ENCODE measurements at regions not wholly inside any gene's neighbourhood (a gene's known extent, or its start where the extent isn't known, plus 50 kb on each side); places are given as distances from the start of the nearest gene placed in this dataset.

DNA sequence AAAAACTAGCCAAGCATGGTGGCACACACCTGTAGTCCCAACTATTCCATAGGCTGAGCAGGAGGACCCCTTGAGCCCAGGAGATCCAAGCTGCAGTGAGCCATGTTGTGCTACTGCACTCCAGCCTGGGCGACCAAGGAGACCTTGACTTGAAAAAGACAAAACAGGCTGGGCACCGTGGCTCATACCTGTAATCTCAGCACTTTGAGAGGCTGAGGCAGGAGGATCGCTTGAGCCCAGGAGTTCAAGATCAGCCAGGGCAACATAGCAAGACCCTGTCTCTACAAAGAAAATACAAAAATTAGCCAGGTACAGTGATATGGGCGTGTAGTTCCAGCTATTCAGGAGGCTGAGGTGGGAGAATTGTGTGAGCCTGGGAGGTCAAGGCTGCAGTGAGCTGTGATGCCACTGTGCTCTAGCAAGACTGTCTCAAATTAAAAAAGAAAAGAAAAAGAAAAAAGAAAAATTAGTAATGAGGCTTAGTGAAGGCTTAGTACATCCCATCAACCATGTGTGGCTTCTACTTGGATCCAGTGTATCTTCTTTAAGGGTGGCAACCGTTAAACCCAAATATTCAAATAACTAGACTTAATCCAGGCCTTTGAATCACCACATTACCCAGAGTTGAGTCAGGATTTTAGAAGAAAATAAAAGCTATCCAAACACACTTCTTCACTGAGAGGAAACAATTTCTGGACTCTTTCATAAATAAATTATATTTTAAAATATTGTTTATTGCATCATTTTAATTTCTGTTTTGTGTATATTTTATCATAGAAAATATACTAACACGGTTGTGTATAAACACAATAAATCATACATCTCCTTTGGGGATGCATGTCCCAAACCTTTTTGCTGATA lies 74.3 kb upstream of the RAB4A start:
- DNase-seq: no peak

DNA sequence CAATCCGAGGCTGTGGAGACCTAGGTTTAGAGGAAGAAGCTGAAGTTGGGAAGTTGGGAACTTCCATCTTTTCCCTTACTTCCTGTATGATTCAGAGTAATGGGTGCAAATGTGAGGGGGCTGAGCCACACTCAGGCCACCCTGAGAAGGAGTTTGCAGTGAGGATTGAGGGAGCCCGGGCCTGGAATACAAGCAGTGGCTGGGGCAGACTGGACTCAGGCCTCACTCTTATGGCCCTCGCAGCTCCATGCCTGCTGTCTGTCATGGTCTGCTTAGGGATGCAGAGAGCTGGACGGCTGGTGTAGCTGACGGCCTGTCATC lies 73.7 kb upstream of the RAB4A start:
- no peak for DNase-seq

DNA sequence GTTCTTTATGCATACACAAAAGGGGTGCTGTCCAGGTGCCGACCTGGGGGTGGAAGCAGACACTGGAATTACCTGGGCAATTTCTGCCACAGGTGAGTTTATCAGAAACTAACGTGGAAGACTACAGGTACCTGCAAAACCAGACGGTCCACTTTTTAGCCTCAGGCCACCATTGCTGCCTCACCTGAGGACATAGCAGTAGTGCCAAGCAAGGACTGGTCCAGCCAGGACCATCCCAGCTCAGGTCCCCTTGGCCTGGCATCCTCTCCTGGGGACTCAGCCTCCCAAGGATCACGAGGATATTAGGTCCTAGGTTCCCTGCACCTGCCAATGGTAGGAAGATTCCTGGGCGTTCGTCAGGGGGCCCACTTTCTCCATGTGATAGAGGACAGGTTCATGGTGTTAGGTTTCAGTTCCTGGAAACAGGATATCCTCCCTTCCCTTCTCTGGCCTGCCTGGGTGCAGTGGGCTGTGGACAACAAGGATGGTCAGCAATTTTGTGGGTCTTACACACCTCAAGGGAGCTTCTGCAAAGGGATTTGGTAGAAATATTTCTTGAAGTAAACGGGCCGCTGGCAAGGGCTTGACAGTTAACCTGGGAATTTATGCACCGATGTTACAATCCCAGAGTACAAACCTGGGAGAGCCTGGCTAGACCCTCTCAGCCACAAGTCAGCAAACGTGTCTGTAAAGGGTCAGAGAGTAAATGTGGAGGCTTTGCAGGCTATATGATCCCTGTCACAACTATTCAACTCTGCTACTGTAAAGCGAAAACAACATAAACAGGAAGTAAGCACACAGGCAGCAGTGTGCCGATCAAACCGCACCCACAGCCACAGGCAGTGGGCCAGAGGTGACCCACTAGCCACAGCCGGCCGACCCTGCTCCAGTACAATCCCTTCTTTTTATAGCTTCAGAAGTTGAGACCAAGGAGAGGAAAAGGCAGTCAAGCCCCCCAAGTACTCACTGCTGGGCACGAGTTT lies 71.4 kb upstream of the RAB4A start:
- no peak for DNase-seq

DNA sequence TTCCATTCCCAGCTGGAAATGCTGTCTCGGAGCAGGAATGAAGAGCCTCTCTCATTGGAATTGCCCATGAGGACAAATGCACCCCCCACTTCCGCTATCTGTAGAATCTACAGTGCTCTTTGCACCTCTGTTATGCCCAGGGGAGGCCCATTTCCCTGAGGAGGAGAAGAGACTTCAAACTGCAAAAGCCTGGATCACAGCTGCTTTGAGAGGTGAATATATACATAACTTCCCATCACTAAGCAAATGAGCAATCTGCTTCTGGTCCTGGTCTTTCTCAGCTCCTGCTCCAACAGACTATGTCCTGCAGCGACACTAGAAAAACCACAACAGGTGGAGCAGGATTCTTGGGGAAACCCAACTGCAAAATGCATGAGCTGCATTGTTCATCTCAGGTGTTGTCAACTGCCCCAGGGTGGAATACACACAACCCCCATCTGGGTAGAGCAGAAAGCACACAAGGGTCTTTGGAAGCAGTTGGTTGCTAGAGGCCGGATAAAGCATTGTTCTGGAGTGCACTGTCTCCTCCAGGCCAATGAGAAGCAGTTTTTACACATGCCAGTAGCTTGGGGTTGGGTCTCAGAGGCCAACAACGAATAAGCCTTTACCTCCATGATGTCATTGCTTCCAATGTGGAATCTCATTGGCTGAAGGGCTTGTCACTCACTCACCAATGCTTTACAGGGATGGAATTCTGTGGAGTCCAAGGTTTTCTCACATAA lies 67.7 kb upstream of the RAB4A start:
- DNase-seq: no peak

DNA sequence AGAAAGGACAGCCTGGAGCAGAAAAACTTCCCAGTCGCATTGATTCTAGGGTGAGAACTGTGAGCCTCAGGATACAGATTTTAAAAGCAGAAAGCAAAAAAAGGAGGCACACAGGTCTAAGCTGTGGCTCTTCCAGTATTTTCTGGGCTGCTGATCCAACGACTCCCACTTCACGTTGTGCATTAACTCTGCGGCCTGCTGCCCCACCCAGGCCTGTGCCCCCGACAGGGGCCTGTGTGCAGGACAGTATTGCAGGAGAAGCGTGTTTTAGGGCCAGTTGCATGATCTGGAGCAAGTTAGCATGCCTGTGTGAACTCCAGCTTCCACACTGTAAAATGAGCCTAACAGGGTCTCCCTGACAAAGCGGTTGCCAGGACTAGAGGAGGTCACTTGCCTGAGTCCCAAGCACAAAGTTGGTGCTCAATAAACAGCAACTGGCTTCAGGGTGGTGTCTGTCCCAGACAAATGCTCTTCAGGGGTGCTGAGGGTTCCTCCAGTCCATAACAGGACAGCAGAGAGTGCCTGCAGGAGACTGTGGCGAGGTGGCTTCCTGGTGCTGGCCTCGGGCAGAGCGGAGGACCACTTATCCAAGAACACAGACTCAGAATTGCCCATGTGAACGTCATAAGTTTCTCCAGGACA lies 66.8 kb upstream of the RAB4A start:
- no peak for DNase-seq

DNA sequence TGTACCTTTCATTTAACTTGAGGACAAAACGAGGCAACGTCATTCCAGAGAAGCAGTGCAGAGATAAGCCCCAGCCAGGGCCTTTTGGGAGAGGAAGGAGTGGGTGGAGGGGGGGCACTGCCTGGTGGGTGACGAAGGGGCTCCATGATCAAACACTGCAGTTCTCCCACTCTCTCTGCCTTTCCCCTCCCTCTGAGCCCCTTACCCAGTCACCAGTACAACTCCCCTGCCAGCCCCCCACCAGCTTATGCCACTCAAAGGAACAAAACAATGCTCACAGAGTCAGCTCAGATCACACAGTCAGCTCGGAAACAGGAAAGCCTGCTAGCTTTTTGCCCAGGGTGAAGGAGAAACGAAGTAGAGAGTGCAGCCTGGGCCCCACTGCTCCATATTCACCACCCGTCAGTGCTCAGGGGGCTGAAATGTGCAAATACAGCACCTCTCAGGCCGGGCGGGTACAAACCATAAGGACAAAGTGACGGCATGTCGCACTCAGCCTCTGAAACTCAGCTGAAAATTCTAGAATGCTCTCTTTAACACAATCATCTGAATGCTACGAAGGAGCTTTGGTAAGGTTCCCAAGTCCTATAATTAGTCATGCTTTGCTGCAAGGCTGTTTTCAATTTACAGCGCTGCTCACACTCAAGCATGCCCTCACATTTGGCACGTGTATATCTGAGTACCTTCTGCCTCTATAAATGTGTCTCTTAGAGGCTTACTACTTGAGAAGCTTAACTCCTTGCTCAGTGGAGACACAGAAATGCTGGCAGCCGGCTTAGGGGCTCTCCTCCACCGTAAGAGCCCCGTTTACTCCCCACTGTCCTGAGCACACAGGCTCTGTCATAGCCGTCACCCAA lies 65.8 kb upstream of the RAB4A start:
- no peak for DNase-seq

DNA sequence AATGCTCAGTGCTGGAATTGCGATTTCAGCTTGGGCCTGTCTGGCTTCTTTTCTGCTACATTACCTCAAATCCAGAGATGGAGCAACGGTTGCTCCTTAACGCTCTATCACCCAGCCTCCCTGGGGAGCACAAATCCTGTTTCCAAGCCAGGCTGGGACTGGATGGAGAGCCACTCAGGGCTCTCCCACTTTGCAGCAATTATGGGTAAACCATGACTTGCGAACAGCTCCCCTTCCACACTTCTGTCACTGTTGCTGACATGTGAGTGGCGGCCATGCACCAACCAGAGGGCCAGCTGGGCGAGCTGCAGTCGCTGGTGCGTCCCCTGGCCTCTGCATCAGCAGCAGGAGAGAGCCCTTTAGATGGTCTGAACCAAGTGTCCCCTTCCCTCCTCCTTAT lies 65.1 kb upstream of the RAB4A start:
- DNase-seq: no peak

DNA sequence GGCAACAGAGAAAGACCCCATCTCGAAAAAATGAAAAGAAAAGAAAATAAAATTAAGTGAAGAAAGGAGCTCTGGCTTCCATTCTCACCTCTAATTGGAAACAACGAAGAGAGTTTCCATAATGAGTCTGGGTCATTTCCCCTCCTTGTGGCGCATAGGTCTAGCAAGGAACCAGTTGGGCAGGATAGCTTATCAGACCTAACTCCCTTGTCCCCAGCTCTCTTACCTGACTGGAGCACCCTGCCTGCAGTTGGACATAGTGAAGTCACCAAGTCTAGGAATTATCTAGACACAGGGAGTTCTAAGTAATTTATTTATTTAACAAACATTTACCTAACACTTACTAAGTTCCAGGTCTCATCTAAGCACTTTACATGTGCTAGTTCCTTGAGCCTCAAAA lies 63.0 kb upstream of the RAB4A start:
- no peak for DNase-seq

DNA sequence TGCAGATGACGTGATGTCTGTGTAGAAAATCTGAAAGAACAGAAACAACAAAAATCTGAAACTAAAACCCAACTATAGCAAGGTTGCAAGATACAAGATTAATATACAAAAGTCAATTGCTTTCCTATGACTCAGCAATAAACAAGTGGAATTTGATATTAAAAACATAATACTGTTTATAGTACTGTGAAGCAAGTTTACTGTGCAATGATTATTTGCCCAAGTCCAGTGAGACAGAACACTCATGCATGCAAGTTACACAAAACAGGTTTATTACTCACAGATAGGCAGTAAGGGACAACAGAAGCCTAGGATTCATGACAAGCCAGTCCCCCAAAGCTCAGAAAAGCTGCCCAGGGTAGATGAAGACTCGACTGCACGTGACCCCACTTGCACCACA lies 62.4 kb upstream of the RAB4A start:
- DNase-seq: no peak

DNA sequence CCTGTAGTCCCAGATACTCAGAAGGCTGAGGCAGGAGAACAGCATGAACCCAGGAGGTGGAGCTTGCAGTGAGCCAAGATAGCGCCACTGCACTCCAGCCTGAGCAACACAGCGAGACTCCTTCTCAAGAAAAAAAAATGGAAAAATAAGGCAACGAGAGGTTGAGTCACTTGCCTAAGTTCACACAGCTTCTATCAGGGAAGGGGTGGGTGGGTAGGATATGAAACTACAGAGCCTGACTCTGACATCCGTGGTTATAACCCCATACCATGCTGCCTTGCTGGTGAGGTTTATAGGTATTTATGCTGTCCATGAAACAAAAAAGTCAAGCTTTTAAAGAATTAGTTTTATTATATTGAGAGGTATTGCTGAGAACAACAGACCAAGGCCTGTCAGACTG lies 61.5 kb upstream of the RAB4A start:
- no peak for DNase-seq

DNA sequence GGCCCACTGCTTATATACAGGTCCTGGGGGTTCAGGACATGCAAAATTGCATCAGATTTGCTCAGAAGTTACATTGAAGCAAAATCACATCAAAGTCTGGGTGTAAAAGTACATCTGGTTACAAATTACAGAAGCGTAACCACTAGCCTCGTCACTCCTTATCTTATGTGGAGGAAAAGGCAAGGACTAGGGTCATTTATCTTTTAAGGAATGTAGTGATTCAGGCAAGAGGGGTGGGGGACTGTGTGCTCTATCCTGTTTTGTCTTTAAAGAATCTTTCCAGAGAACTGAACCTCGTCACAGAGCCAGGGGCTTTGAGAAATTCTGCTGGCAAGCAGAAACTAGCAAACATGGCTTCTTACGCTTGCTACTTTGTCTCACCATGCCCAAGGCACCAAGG lies 61.1 kb upstream of the RAB4A start:
- DNase-seq: no peak

DNA sequence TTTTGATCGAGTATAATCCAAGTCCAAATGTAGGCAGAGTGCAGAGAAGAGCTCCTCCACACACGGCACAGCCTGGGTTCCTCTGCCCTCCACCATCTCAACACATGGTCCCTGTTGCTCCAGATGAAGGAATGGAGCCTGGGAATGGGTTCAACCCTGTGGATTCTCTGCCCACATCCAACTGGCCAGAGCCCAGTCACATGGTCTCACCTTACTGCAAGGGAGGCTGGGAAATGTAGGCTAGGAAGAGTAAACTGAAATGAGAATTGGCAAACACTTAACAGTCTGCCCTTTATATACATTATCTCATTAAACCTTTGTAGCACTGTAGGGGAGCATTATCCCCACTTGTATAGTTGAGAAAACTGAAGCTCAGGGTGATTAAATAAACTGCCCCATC lies 60.1 kb upstream of the RAB4A start:
- DNase-seq: no peak

DNA sequence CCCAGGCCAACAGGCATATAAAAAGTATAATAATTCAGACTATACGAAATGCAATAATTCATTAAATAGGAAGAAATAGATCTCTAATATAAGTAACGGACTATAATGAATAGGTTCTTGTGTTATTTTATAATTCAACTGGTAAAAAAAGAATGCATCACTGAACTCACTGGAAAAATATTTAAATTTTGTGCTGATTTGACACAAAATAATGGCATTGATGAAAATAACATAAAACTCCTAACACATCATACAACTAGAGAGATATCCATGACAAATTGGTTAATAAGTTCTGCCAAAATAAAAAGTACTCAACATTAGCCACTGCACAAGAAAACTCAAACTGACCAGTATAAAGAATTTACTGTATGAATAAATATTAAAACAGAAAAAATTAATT lies 57.1 kb upstream of the RAB4A start:
- DNase-seq: no peak

DNA sequence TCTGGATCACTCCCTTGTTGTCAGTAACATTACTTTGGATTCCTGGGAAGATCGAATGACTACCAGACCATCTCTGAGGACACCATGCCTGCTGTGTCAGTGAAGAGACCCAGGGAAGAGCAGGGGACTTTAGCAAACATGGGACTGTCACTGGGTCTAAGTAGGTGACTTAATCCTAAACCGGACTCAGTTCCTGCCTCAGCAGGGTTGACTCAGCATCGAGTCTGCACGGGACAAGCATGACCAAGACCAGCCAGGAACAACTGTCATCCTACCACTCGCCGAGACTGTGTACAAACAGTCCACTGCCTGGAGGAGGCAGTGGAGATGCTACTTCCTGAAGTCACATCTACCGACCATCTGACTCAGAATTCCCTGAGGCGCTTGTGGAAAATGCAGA lies 53.2 kb upstream of the RAB4A start:
- no peak for DNase-seq

DNA sequence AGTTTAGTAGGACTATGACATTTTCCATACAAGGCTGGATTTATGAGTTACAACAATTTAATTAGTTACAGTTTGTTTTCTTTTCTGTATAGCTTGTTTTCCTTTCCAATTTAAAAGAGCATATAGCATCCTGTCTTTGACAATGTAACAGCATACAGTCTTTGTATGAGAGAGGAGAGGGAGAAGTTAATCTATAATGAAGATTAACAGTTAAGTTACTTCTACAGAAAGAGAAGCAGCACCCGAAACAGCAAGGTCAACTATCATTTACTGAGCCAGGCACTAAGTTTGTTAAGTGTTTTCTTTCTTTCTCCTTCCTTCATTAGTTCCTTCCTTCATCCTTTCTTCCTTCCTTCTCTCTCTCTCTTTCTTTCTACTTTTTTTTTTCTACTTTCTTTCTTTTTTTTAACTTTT lies 52.3 kb upstream of the RAB4A start:
- DNase-seq: no peak

DNA sequence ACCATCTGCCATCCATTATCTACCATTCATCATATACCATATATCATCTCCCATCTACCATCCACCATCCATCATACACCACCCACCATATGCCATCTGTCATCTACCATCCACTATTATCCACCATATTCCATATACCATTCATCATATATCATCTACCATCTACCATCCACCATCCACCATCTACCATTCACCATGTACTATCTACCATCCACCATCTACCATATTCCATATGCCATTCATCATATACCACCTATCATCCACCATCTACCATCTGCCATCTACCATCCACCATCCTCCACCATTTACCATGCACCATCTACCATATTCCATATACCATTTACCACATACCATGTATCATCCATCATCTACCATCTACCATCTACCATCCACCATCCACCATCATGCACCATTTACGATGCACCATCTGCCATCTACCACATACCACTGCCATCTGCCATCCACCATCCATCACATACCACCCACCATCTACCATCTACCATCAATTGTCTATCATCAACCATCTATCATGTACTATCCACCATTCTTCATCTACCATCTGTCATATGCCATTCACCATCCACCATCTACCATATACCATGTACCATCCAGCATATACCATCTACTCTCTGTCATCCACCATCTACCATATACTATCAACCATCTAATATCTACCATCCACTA lies 50.6 kb upstream of the RAB4A start:
- DNase-seq: no peak

DNA sequence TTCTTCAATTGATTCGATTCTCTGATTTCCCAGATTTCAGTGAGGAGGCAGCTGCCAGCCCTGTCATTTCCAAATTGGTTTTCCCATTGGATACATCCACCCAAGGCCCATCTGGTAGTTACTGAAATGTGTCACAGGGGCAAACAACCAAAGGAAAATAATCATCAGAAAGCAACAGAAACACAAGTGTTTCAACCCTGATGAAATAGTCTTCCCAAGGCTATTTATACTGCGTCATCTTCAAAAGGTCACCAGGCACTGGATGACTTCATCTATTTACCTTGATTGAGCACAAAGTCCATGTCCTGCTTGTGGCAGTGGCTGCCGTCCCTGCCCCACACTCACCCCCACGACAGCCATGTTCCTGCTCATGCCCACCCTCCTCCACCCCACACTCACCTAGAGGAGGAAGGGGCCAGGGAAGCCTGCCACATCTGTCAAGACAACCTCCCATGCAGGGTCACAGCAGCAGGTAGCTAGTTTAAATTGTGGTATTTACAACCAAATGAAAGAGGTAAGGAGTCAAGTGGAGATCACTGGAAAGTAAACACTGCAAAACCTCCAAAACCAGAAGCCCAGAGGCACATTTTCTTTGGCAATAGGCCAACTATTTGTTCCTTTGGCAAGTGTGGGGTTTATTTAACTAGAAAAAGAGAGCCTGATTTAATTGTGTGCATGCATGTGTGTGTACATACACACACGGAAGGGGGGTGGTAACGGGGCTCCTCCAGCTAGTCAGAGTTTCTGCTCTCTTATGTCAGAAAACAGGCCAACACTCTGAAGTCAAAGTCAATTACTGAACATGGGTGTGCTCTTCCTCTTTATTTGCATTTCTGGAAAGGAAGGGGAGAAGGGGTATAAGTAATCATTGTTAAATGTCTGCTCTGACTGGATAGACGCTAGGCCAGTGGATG lies 49.5 kb upstream of the RAB4A start:
- no peak for DNase-seq

Data from activated T-cell treated with anti-CD3 and anti-CD28 coated beads, Interleukin-2, amount 50 U/mL, for 48 hours (primary cell).